Testis (tissue), 2 donors: ENCODE measurements at regions not wholly inside any gene's neighbourhood (a gene's known extent, or its start where the extent isn't known, plus 50 kb on each side); places are given as distances from the start of the nearest gene placed in this dataset.

ENCODE experiments used
- DNase-seq: peaks from one replicate; pipeline ENCODE4 v3.0.0-alpha.2; 2019
- H3K27ac ChIP-seq, 2 donors: fragments of 200-600 bp; sonication (generic); one replicate each; pipeline ENCODE4 v1.5.1; 2019
- H3K27me3 ChIP-seq: fragments of 200-600 bp; sonication (generic); one replicate; pipeline ENCODE4 v1.5.1; 2019
- H3K36me3 ChIP-seq: fragments of 200-600 bp; sonication (generic); one replicate; pipeline ENCODE4 v1.5.1; 2017; ENCODE audit warnings: low read depth; ENCODE audit errors: missing control alignments
- H3K4me1 ChIP-seq: fragments of 200-600 bp; sonication (generic); one replicate; pipeline ENCODE4 v1.5.1; 2019
- H3K4me3 ChIP-seq, 2 donors: fragments of 200-600 bp; sonication (generic); one replicate each; pipeline ENCODE4 v1.5.1; 2017 to 2019
- H3K9me3 ChIP-seq: fragments of 200-600 bp; sonication (generic); one replicate; pipeline ENCODE4 v1.5.1; 2017
- CTCF ChIP-seq, 3 experiments: fragments of 450-650 bp in 2 of 3; fragments of 200-600 bp in 1 of 3; sonication (generic) in 1 of 3; IDR thresholded peaks; one replicate each; pipeline ENCODE4 v1.5.1; 2016 to 2019; ENCODE audit warnings: antibody characterized with exemption in 3 of 3, mild to moderate bottlenecking in 2 of 3, moderate library complexity in 1 of 3
- POLR2A ChIP-seq: fragments of 450-650 bp; IDR thresholded peaks from one replicate; pipeline ENCODE4 v1.6.1; 2017; ENCODE audit warnings: antibody characterized with exemption, mild to moderate bottlenecking, moderate library complexity
- WGBS, 2 donors: methylation state at CpG; one replicate each; pipeline ENCODE4 v1.1.5; 2018; 5-methylcytosine and 5-hydroxymethylcytosine counted together
- intact Hi-C: fragments of 100-400 bp; cut with DNase I; formaldehyde crosslinking; loops from one replicate; pipeline ENCODE4 v1.15.1; 2023; ENCODE audit warnings: low total_unique reads

GRCh38 chr21:25400427-25400826 is 206.9 kb downstream of the MRPL39 start:
- 79 to 100% methylated on average over 1 of the region's 1 CpG for WGBS, 2 donors
- Histone ChIP-seq H3K9me3 (no peaks in the 10 kb centered on the region), H3K36me3 (no peaks in the 10 kb centered on the region), H3K4me3 (no peak overlapping the region), H3K4me1 (no peaks in the 10 kb centered on the region), H3K27me3 (no peaks in the 10 kb centered on the region), H3K27ac (no peak overlapping the region)
- intact Hi-C loops, result no loop called here
- TF ChIP-seq CTCF (IDR thresholded peaks at IDR 0.05) (no peak), POLR2A (no peak)
- no peak for DNase-seq

GRCh38 chr21:25398630-25399029 is 208.7 kb downstream of the MRPL39 start:
- H3K27ac ChIP-seq, result no peak overlapping the region
- TF ChIP-seq CTCF (IDR thresholded peaks at IDR 0.05) (no peak), POLR2A (no peak)
- no peaks in the 10 kb centered on the region for H3K4me1 ChIP-seq
- no peaks in the 10 kb centered on the region for H3K36me3 ChIP-seq
- intact Hi-C loops, result no loop called here
- H3K27me3 ChIP-seq, result no peaks in the 10 kb centered on the region
- H3K4me3 ChIP-seq, result no peak overlapping the region
- WGBS, 2 donors, result 62 to 71% methylated on average over 3 of the region's 3 CpGs
- no peaks in the 10 kb centered on the region for H3K9me3 ChIP-seq
- no peak for DNase-seq

GRCh38 chr21:25396135-25396711 is 211.1 kb downstream of the MRPL39 start:
- Histone ChIP-seq H3K9me3 (no peaks in the 10 kb centered on the region), H3K27ac (no peak overlapping the region), H3K4me3 (no peak overlapping the region), H3K4me1 (no peaks in the 10 kb centered on the region), H3K36me3 (no peaks in the 10 kb centered on the region), H3K27me3 (no peaks in the 10 kb centered on the region)
- DNase-seq, result no peak
- intact Hi-C loops, result no loop called here
- no peak for TF ChIP-seq POLR2A
- no peak for TF ChIP-seq CTCF (IDR thresholded peaks at IDR 0.05)
- 92 to 98% methylated on average over 8 of the region's 8 CpGs for WGBS, 2 donors

- intact Hi-C loops, result no loop called here
- H3K36me3 ChIP-seq, result no peaks in the 10 kb centered on the region
- TF ChIP-seq CTCF (IDR thresholded peaks at IDR 0.05) (no peak), POLR2A (no peak)
- H3K4me3 ChIP-seq, result no peak overlapping the region
- H3K4me1 ChIP-seq, result no peaks in the 10 kb centered on the region
- DNase-seq, result no peak
- no peak overlapping the region for H3K27ac ChIP-seq
- 61 to 83% methylated on average over 3 of the region's 3 CpGs for WGBS, 2 donors
- no peaks in the 10 kb centered on the region for H3K27me3 ChIP-seq
- no peaks in the 10 kb centered on the region for H3K9me3 ChIP-seq
Observed at GRCh38 chr21:25391777-25392176, 215.5 kb downstream of the MRPL39 start.

GRCh38 chr21:25390701-25391100 is 216.6 kb downstream of the MRPL39 start:
- Histone ChIP-seq H3K9me3 (no peaks in the 10 kb centered on the region), H3K4me3 (no peak overlapping the region), H3K27ac (no peak overlapping the region), H3K4me1 (no peaks in the 10 kb centered on the region), H3K27me3 (no peaks in the 10 kb centered on the region), H3K36me3 (no peaks in the 10 kb centered on the region)
- no peak for DNase-seq
- intact Hi-C loops, result no loop called here
- no peak for TF ChIP-seq POLR2A
- no peak for TF ChIP-seq CTCF (IDR thresholded peaks at IDR 0.05)
